ENCODE measurements at regions not wholly inside any gene's neighbourhood (a gene's known extent, or its start where the extent isn't known, plus 50 kb on each side); places are given as distances from the start of the nearest gene placed in this dataset.

DNA sequence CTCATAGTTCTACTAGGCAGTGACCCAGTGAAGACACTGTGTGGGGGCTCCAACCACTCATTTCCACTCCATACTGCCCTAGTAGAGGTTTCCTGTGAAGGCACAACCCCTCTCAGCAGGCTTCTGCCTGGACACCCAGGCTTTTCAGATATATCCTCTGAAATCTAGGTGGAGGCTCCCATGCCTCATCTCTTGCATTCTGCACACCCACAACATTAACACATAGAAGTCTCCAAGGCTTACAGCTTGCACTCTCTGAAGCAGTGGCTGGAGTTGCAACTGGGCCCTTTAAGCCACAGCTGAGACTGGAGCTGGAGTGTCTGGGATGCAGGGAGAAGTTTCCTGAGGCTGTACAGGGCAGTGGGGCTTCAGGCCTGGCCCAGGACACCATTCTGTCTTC lies 347.7 kb upstream of the SPRY2 start:
- no peaks in the 10 kb centered on the region for H3K79me2 ChIP-seq (ENCODE audit: low read length)
- H4K20me1 ChIP-seq (ENCODE audit: low read length), result no peaks in the 10 kb centered on the region
- CTCF ChIA-PET, result no interaction called here
- intact Hi-C loops (cut with micrococcal nuclease), result no loop called here
- no peak overlapping the region for H3K4me3 ChIP-seq (ENCODE audit: low read length)
- H3K36me3 ChIP-seq (ENCODE audit: low read depth, low read length), result no peaks in the 10 kb centered on the region
- H3K27ac ChIP-seq (ENCODE audit: low read length), result no peak overlapping the region
- POLR2A ChIA-PET (ENCODE audit: unreplicated experiment), result no interaction called here
- no peak for ATAC-seq
- no peaks in the 10 kb centered on the region for H3K27me3 ChIP-seq (ENCODE audit: low read length)
- no peak overlapping the region for H3K9ac ChIP-seq (ENCODE audit: low read length)
- H3K4me1 ChIP-seq (ENCODE audit: insufficient read depth, low read length), result no peaks in the 10 kb centered on the region
- no peaks in the 10 kb centered on the region for H3K9me3 ChIP-seq (ENCODE audit: low read length)
- TF ChIP-seq, protein P1, sequence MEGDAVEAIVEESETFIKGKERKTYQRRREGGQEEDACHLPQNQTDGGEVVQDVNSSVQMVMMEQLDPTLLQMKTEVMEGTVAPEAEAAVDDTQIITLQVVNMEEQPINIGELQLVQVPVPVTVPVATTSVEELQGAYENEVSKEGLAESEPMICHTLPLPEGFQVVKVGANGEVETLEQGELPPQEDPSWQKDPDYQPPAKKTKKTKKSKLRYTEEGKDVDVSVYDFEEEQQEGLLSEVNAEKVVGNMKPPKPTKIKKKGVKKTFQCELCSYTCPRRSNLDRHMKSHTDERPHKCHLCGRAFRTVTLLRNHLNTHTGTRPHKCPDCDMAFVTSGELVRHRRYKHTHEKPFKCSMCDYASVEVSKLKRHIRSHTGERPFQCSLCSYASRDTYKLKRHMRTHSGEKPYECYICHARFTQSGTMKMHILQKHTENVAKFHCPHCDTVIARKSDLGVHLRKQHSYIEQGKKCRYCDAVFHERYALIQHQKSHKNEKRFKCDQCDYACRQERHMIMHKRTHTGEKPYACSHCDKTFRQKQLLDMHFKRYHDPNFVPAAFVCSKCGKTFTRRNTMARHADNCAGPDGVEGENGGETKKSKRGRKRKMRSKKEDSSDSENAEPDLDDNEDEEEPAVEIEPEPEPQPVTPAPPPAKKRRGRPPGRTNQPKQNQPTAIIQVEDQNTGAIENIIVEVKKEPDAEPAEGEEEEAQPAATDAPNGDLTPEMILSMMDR (conservative IDR thresholded peaks at IDR 0.05; ENCODE audit: low read depth, low read length), result no peak
- TF ChIP-seq EZH2phosphoT487 (IDR thresholded peaks at IDR 0.05; ENCODE audit: borderline replicate concordance, low read length), result no peak
- TF ChIP-seq EZH2 (IDR thresholded peaks at IDR 0.05; ENCODE audit: low read length, unreplicated experiment), result no peak
- no peak for DNase-seq
- no peaks in the 10 kb centered on the region for H3K9me2 ChIP-seq (replicated peaks; ENCODE audit: low read length)
- no peak overlapping the region for H3K4me2 ChIP-seq (ENCODE audit: low read length)
- H2AFZ ChIP-seq (ENCODE audit: low read length), result no peak overlapping the region
- no TSS peak for BruUV-seq (replicated peaks)
- H3F3A ChIP-seq (ENCODE audit: low read length, unreplicated experiment), result no peaks in the 10 kb centered on the region

DNA sequence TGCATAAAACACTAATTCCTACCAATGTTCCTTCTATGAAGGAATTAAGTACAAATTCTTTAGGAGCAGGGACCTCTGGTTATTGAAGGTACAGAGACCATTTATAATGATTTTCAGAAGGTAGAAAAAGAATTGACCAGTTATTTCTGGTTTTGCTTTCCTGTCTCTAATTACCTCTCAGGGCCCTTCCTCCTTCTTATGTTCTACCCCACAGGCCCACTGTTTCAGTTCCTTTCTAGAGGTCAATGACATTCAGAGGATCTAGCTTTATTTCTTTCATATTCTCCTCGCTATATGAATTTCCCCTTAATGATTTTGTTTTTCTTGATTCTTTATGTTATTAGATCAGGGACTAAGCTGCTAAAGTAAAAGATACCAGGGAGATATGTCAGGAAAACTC lies 345.0 kb upstream of the SPRY2 start:
- H3K27ac ChIP-seq (ENCODE audit: low read length), result no peak overlapping the region
- ATAC-seq, result no peak
- no peak overlapping the region for H2AFZ ChIP-seq (ENCODE audit: low read length)
- ChIA-PET POLR2A (ENCODE audit: unreplicated experiment) (interaction anchor here (0.5 kb wide), 1 partner anchor 13 kb away, joined by 4 read pairs; no protein-coding TSS in a partner anchor), CTCF (no interaction called here)
- no peaks in the 10 kb centered on the region for H3K9me2 ChIP-seq (replicated peaks; ENCODE audit: low read length)
- intact Hi-C loops (cut with micrococcal nuclease), result no loop called here
- no peak for DNase-seq
- no peaks in the 10 kb centered on the region for H4K20me1 ChIP-seq (ENCODE audit: low read length)
- no peak overlapping the region for H3K4me3 ChIP-seq (ENCODE audit: low read length)
- no peaks in the 10 kb centered on the region for H3K36me3 ChIP-seq (ENCODE audit: low read depth, low read length)
- H3K4me1 ChIP-seq (ENCODE audit: insufficient read depth, low read length), result no peaks in the 10 kb centered on the region
- H3K4me2 ChIP-seq (ENCODE audit: low read length), result no peak overlapping the region
- H3K27me3 ChIP-seq (ENCODE audit: low read length), result no peaks in the 10 kb centered on the region
- no peak for TF ChIP-seq EZH2phosphoT487 (IDR thresholded peaks at IDR 0.05; ENCODE audit: borderline replicate concordance, low read length)
- H3K9me3 ChIP-seq (ENCODE audit: low read length), result no peaks in the 10 kb centered on the region
- no peak overlapping the region for H3K9ac ChIP-seq (ENCODE audit: low read length)
- BruUV-seq (replicated peaks), result no TSS peak
- no peaks in the 10 kb centered on the region for H3F3A ChIP-seq (ENCODE audit: low read length, unreplicated experiment)
- H3K79me2 ChIP-seq (ENCODE audit: low read length), result no peaks in the 10 kb centered on the region

DNA sequence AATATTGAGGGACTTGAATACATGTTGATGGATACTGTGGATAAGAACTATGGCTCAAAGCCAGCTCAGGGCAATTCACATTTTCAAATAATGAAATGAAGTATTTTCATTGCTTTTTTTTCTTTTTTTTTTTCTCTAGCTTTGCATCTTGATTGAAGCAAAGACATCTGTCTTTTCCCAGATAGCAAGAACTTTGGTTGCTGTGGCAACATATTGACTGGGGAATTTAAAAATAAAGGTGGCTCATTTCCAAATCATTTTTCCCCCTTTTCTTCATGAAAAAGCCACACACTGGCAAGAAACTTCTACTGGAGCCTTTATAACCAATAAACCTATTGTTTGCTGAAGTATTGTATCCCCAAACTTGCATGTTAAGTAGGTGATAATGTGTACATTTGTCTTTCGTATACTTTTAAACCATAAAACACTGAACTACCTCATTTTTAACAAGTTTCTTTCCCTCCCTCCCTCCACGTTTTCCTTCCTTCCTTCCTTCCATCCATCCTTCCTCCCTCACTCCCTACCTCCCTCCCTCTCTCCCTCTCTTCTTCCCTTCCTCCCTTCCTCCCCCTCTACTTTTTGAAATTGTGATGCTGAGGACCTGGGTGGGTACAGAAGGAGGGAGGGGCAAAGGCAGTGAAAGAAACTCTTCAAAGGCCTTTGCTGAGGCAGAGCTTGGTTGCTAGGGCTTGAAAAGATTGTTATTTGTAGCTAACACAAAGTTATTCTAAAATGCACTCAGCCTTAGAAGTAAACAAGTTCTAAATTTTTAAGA lies 343.5 kb upstream of the SPRY2 start:
- CTCF ChIA-PET, result no interaction called here
- H3K4me2 ChIP-seq (ENCODE audit: low read length), result no peak overlapping the region
- H3K9me3 ChIP-seq (ENCODE audit: low read length), result no peaks in the 10 kb centered on the region
- POLR2A ChIA-PET (ENCODE audit: unreplicated experiment), result no interaction called here
- TF ChIP-seq EZH2phosphoT487 (IDR thresholded peaks at IDR 0.05; ENCODE audit: borderline replicate concordance, low read length), result no peak
- no peak for TF ChIP-seq EZH2 (IDR thresholded peaks at IDR 0.05; ENCODE audit: low read length, unreplicated experiment)
- TF ChIP-seq, protein P1 (conservative IDR thresholded peaks at IDR 0.05; ENCODE audit: low read depth, low read length), result no peak
- H2AFZ ChIP-seq (ENCODE audit: low read length), result no peak overlapping the region
- intact Hi-C loops (cut with micrococcal nuclease), result no loop called here
- no peaks in the 10 kb centered on the region for H3K27me3 ChIP-seq (ENCODE audit: low read length)
- no peaks in the 10 kb centered on the region for H3K4me1 ChIP-seq (ENCODE audit: insufficient read depth, low read length)
- H4K20me1 ChIP-seq (ENCODE audit: low read length), result no peaks in the 10 kb centered on the region
- DNase-seq (no peak), ATAC-seq (no peak)
- no peak overlapping the region for H3K27ac ChIP-seq (ENCODE audit: low read length)
- no peak overlapping the region for H3K4me3 ChIP-seq (ENCODE audit: low read length)
- H3K79me2 ChIP-seq (ENCODE audit: low read length), result no peaks in the 10 kb centered on the region
- no peaks in the 10 kb centered on the region for H3K9me2 ChIP-seq (replicated peaks; ENCODE audit: low read length)
- H3K9ac ChIP-seq (ENCODE audit: low read length), result no peak overlapping the region
- H3F3A ChIP-seq (ENCODE audit: low read length, unreplicated experiment), result no peaks in the 10 kb centered on the region
- BruUV-seq (replicated peaks), result no TSS peak
- no peaks in the 10 kb centered on the region for H3K36me3 ChIP-seq (ENCODE audit: low read depth, low read length)
